ENCODE measurements at regions not wholly inside any gene's neighbourhood (a gene's known extent, or its start where the extent isn't known, plus 50 kb on each side); places are given as distances from the start of the nearest gene placed in this dataset.

GRCh38 chr1:29474274-29475244 lies 238.2 kb downstream of the PTPRU start:
- intact Hi-C loops (cut with DNase I) = no loop called here
- peak in 3 of 42 donors; percentile 1 to 16 (median 2) for DNase-seq

- intact Hi-C loops (cut with DNase I) = no loop called here
- DNase-seq = peak in 3 of 42 donors; percentile 4 to 21 (median 12)
Measured at GRCh38 chr1:29473161-29473855, 237.0 kb downstream of the PTPRU start.

- DNase-seq = peak in 2 of 42 donors; percentile 3 to 26
- intact Hi-C loops (cut with DNase I) = no loop called here
Measured at GRCh38 chr1:29471487-29472313, 235.4 kb downstream of the PTPRU start.

GRCh38 chr1:29470788-29471119 lies 234.4 kb downstream of the PTPRU start:
- peak in 2 of 42 donors; percentile 9 to 10 for DNase-seq
- intact Hi-C loops (cut with DNase I) = no loop called here

- DNase-seq = peak in 2 of 42 donors; percentile 5 to 22
- intact Hi-C loops (cut with DNase I) = no loop called here
Measured at GRCh38 chr1:29470087-29470787, 233.9 kb downstream of the PTPRU start.

GRCh38 chr1:29469457-29469856 lies 233.1 kb downstream of the PTPRU start:
- intact Hi-C loops (cut with DNase I) = no loop called here
- peak in 1 of 42 donors; percentile 18 for DNase-seq

GRCh38 chr1:29467989-29468900 lies 231.9 kb downstream of the PTPRU start:
- DNase-seq = peak in 1 of 42 donors; percentile 0
- intact Hi-C loops (cut with DNase I) = no loop called here

- no peak for DNase-seq
- intact Hi-C loops (cut with DNase I) = no loop called here
Measured at GRCh38 chr1:29466258-29466657, 229.9 kb downstream of the PTPRU start.

- intact Hi-C loops (cut with DNase I) = no loop called here
- no peak for DNase-seq
Measured at GRCh38 chr1:29465755-29466154, 229.4 kb downstream of the PTPRU start.

GRCh38 chr1:29462096-29462495 lies 225.8 kb downstream of the PTPRU start:
- intact Hi-C loops (cut with DNase I) = no loop called here
- DNase-seq = peak in 1 of 42 donors; percentile 12

- DNase-seq = peak in 1 of 42 donors; percentile 20
- intact Hi-C loops (cut with DNase I) = no loop called here
Measured at GRCh38 chr1:29461115-29461739, 224.9 kb downstream of the PTPRU start.

- no peak for DNase-seq
- intact Hi-C loops (cut with DNase I) = no loop called here
Measured at GRCh38 chr1:29460694-29461093, 224.4 kb downstream of the PTPRU start.

- intact Hi-C loops (cut with DNase I) = no loop called here
Measured at GRCh38 chr1:29460041-29460610, 223.8 kb downstream of the PTPRU start.

GRCh38 chr1:29459620-29459945 lies 223.3 kb downstream of the PTPRU start:
- DNase-seq = peak in 1 of 42 donors; percentile 19
- intact Hi-C loops (cut with DNase I) = no loop called here

More at GRCh38 chr1:29460041-29460610, 223.8 kb downstream of the PTPRU start:
- peak in 1 of 42 donors; percentile 12 for DNase-seq

- intact Hi-C loops (cut with DNase I) = no loop called here
Measured at GRCh38 chr1:29458737-29459619, 222.7 kb downstream of the PTPRU start.

More at GRCh38 chr1:29458737-29459619, 222.7 kb downstream of the PTPRU start:
- peak in 1 of 42 donors; percentile 20 for DNase-seq

Measured in head of caudate nucleus (tissue), 42 donors.